Right lobe of liver (tissue), 4 donors: ENCODE measurements at regions not wholly inside any gene's neighbourhood (a gene's known extent, or its start where the extent isn't known, plus 50 kb on each side); places are given as distances from the start of the nearest gene placed in this dataset.

Experiments used
- CTCF ChIP-seq, 4 donors: fragments of 200-600 bp in 3 of 4; fragments of 450-650 bp in 1 of 4; IDR thresholded peaks; one replicate each; pipeline versions ENCODE4 v1.5.1 to v1.8.0; 2016 to 2022; ENCODE audit warnings: antibody characterized with exemption in 4 of 4, mild to moderate bottlenecking in 2 of 4
- POLR2A ChIP-seq: fragments of 450-650 bp; IDR thresholded peaks from one replicate; pipeline ENCODE4 v1.6.1; 2017; ENCODE audit warnings: antibody characterized with exemption, mild to moderate bottlenecking
- donor health status: DM: no; HTN: no; CAD: no.
- donor health status: DM: no; HTN: no; CAD: no.
- donor health status: DM: no; HTN: yes; CAD: no.

DNA sequence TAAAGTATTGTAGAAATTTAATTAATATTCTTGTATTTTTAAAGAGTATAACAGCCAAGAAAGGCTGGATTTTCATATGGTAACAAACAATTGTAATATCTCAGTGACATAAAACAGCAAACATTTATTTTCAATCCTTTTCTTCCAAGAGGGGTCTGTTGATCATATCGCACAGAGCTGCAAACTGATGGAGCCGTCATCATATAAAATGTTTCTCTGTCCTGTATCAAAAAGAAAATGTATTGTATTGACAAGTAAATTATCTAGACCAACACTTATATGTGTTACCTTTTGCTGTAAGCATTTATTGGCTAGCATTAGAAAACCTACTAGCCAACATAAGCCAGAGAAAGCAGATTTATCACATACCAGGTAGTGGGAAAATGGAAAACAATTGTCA is 2861.4 kb upstream of the PCDH20 start:
- TF ChIP-seq CTCF (IDR thresholded peaks at IDR 0.05) (no peak), POLR2A (no peak)
